Effector memory CD4-positive, alpha-beta T cell (primary cell): ENCODE measurements at regions not wholly inside any gene's neighbourhood (a gene's known extent, or its start where the extent isn't known, plus 50 kb on each side); places are given as distances from the start of the nearest gene placed in this dataset.
"Not testable (repeated sequence)": the region's sequence is repeated elsewhere in the genome, so short reads cannot be mapped to it uniquely, and the experiment has no call there.

Experiments used
- DNase-seq, 3 donors: peaks; one replicate each; pipeline ENCODE4 v3.0.0-alpha.2; 2020
- H3K27ac ChIP-seq: 2 replicates; pipeline ENCODE4 v1.7.0; 2013; ENCODE audit warnings: mild to moderate bottlenecking, low read length, moderate library complexity; ENCODE audit not compliant: insufficient read depth, poor library complexity, severe bottlenecking
- H3K27me3 ChIP-seq: replicated peaks from 2 replicates; pipeline ENCODE4 v1.7.0; 2013; ENCODE audit warnings: mild to moderate bottlenecking, low read length; ENCODE audit not compliant: insufficient read depth, control insufficient read depth, poor library complexity, severe bottlenecking
- H3K36me3 ChIP-seq: 2 replicates; pipeline ENCODE4 v1.7.0; 2013; ENCODE audit warnings: mild to moderate bottlenecking, low read length, moderate library complexity; ENCODE audit not compliant: control insufficient read depth, insufficient read depth
- H3K4me1 ChIP-seq: 2 replicates; pipeline ENCODE4 v1.7.0; 2013; ENCODE audit warnings: low read length, mild to moderate bottlenecking; ENCODE audit not compliant: control insufficient read depth, insufficient read depth, poor library complexity, severe bottlenecking
- H3K4me3 ChIP-seq: 2 replicates; pipeline ENCODE4 v1.7.0; 2013; ENCODE audit warnings: low read length, low read depth, mild to moderate bottlenecking; ENCODE audit not compliant: insufficient read depth, poor library complexity, severe bottlenecking
- H3K9me3 ChIP-seq: 2 replicates; pipeline ENCODE4 v1.7.0; 2013; ENCODE audit warnings: mild to moderate bottlenecking, low read length, moderate library complexity; ENCODE audit not compliant: control insufficient read depth

DNA sequence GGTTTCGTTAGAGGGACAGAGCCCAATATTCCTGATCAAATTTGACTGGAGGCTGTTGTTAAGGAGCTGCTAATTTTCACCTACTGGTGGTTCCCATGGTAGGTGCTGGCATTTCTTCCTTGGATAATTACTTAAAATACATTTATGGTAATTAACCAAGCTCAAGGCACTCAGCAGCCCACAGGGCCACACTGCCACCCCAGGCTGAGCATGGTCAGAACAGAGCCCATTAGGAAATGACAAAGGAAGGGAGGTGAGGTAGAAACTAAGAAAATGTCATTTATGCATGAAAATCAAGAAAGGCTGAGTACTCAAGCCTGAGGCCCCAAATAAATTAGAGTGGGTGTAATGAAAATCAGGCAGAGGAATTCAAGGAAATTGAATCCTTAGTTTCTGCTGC is 510.2 kb upstream of the GYPC start:
- Histone ChIP-seq H3K27me3 (no peaks in the 10 kb centered on the region), H3K9me3 (no peaks in the 10 kb centered on the region), H3K36me3 (no peaks in the 10 kb centered on the region), H3K27ac (no peak overlapping the region), H3K4me3 (no peak overlapping the region), H3K4me1 (no peaks in the 10 kb centered on the region)
- no peak for DNase-seq

DNA sequence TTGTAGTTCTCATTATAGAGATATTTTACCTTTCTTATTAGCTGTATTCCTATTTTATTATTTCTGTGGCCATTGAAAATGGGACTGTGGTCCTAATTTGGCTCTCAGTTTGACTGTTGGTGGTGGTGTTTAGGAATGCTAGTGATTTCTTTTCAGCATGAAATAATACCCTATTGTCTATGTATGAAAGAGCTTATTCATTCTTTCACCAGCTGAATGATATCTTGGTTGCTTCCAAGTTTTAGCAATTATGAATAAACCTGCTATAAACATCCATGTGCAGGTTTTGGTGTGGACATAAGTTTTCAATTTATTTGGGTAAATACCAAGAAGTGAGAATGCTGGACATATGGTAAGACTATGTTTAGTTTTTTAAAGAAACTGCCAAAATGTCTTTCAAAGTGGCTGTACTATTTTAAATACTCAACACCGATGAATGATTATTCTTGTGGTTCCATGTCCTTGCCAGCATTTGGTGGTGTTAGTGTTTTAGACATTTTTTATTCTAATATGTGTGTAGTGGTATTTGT is 501.6 kb upstream of the GYPC start:
- Histone ChIP-seq H3K36me3 (no peaks in the 10 kb centered on the region), H3K4me3 (no peak overlapping the region), H3K27ac (no peak overlapping the region), H3K9me3 (no peaks in the 10 kb centered on the region), H3K4me1 (no peaks in the 10 kb centered on the region), H3K27me3 (no peaks in the 10 kb centered on the region)
- DNase-seq: no peak

DNA sequence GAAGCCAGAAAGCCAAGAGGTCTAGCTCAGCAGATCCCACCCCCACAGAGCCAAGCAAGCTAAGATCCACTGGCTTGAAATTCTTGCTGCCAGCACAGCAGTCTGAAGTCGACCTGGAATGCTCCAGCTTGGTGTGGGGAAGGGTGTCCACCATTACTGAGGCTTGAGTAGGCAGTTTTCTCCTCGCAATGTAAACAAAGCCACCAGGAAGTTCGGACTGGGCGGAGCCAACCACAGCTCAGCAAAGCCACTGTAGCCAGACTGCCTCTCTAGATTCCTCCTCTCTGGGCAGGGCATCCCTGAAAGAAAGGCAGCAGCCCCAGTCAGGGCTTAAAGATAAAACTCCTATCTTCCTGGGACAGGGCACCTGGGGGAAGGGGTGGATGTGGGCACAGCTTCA is 495.0 kb upstream of the GYPC start:
- H3K27me3 ChIP-seq, H3K36me3 ChIP-seq, DNase-seq, H3K4me1 ChIP-seq, H3K27ac ChIP-seq, H3K4me3 ChIP-seq, H3K9me3 ChIP-seq: not testable (repeated sequence)

DNA sequence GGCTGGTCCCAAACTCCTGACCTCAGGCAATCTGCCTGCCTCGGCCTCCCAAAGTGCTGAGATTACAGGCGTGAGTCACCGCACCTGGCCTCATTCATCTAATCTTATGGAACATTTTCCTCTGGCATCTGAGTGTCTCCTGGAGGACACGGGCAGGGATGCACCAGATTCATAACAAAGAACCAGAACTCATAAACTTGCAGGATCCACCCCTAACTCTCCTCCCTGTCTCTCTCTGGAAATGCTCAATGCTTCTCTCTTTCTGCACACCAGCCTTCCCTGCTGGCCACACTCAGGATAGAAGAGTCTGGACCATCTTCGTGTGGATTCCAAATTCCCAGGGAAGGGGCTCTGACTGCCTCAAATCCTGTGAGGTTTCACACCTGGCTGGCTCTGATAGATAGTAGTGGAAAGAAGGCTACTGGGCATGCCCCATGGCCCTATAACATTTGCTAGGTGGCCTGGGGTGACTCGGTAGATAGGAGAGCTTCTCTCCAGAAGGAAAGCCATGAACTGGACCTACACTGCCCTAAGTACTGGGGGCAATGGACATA is 483.2 kb upstream of the GYPC start:
- no peaks in the 10 kb centered on the region for H3K4me1 ChIP-seq
- no peaks in the 10 kb centered on the region for H3K36me3 ChIP-seq
- H3K27me3 ChIP-seq: no peaks in the 10 kb centered on the region
- H3K27ac ChIP-seq: no peak overlapping the region
- H3K4me3 ChIP-seq: no peak overlapping the region
- no peaks in the 10 kb centered on the region for H3K9me3 ChIP-seq
- no peak for DNase-seq

DNA sequence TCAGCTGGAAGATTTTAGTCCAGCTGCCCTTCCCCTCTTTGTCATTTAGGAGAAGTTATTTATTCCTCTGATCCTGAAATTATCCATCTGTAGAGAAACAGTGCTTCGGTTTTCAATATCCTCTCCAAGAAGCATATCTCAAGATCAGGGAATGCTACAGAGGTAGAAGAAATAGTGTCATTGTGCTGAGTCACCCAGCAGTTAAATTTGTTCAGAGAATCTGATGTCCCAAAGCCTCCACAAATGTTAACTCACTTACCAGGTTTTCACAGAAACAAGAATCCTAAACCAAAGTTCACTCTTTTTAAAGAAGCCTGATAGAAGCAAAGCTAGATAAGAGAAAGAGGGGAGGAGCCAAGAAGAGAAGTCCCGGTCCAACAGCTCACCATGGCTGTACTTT is 480.7 kb upstream of the GYPC start:
- DNase-seq: no peak
- no peak overlapping the region for H3K4me3 ChIP-seq
- no peaks in the 10 kb centered on the region for H3K9me3 ChIP-seq
- H3K4me1 ChIP-seq: no peaks in the 10 kb centered on the region
- H3K27me3 ChIP-seq: no peaks in the 10 kb centered on the region
- H3K36me3 ChIP-seq: no peaks in the 10 kb centered on the region
- no peak overlapping the region for H3K27ac ChIP-seq

DNA sequence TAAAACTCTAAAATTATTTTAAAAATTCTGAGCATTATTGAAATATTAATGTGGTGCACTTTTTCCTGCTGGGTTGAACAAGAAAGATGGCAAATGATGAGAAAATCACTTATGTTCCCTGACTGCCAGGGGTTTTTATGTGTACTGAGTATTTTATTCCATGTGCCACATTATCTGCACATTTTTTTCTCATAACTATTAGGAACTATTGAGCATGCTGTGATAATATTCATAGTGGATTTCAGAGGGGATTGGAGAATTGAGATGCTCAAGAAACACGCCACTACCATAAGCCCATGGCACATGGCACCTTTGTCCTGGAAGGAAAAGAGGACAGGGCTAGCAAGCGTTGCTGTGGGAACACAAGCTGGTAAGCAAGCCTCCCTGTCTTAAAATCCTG is 478.5 kb upstream of the GYPC start:
- no peak for DNase-seq
- no peak overlapping the region for H3K4me3 ChIP-seq
- no peaks in the 10 kb centered on the region for H3K36me3 ChIP-seq
- no peaks in the 10 kb centered on the region for H3K4me1 ChIP-seq
- no peaks in the 10 kb centered on the region for H3K27me3 ChIP-seq
- H3K27ac ChIP-seq: no peak overlapping the region
- H3K9me3 ChIP-seq: no peaks in the 10 kb centered on the region

DNA sequence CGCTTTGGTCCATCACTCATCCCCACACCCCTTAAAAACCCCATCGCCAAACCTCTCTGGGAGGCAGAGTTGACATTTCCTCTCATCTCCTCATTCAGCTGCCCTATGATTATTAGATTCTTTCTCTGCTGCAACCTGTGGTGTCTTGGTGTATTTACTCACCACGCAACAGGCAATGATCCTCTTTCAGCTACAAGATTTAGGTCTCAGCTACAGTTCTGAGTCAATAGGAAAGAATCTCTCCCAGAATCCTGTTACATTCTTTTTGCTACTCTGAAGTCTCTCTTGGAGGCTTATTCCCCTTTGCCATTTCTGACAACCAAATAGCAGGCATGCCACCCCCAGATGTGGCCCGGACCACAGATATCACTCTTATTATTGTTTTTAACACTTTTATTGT is 468.3 kb upstream of the GYPC start:
- DNase-seq: no peak
- Histone ChIP-seq H3K4me1 (no peaks in the 10 kb centered on the region), H3K4me3 (no peak overlapping the region), H3K27ac (no peak overlapping the region), H3K27me3 (no peaks in the 10 kb centered on the region), H3K9me3 (no peaks in the 10 kb centered on the region), H3K36me3 (no peaks in the 10 kb centered on the region)

DNA sequence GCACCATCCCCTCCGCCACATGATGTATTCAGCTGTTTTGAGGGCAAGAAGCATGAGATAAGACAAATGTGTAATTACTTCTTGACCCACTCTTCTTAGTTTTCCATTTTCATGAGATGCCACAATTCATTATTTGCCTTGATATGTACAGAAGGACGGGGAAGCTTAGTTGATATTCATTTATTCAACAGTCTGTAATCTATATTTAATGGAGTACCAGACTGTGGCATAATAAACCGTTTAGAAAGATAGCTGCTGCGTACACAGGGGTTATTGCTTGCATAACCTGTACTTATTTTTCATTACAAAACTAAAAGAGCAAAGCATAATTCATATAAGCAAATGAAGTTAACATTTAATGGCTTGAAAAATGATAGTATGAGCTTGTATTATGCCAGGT is 466.4 kb upstream of the GYPC start:
- H3K27me3 ChIP-seq: no peaks in the 10 kb centered on the region
- H3K36me3 ChIP-seq: no peaks in the 10 kb centered on the region
- no peak overlapping the region for H3K4me3 ChIP-seq
- DNase-seq: no peak
- H3K4me1 ChIP-seq: no peaks in the 10 kb centered on the region
- no peaks in the 10 kb centered on the region for H3K9me3 ChIP-seq
- no peak overlapping the region for H3K27ac ChIP-seq

DNA sequence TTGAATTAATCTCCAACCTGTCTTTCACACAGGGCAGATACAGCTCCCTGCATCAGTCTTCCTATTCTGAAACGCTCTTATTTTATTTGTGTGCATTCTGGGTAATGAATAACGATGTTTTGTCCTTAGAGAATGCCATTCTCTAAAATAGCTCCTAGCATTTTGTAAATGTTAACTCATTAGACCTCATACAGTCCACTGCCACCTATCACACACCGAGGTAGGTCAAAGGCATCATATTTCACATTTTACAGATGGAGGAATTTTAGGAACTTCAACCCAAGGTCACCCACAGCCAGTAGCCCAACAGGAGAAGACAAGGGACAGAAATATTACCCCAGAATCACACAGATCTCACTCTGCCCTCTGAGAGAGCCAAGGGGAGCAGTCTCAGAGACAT is 455.4 kb upstream of the GYPC start:
- Histone ChIP-seq H3K4me1 (no peaks in the 10 kb centered on the region), H3K27ac (no peak overlapping the region), H3K4me3 (no peak overlapping the region), H3K36me3 (no peaks in the 10 kb centered on the region), H3K9me3 (no peaks in the 10 kb centered on the region), H3K27me3 (no peaks in the 10 kb centered on the region)
- no peak for DNase-seq

DNA sequence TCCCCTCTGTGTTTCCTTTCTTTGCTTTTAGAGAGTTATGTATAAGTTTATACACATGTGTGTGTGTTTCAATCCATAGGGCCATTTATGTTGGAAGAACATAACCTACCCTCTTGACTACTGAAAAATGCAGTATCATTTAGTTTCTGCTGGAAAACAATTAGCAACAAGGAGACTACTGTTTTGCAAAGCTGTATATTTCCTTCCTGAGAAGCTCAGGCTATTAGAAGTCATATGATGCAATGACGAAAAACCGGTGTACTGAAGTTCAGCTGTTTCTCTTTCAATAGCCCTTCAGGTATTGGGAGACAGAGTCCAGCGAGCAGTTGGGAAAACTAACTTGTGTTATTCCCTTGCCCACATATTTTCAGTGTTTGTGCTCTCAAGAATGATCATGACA is 447.7 kb upstream of the GYPC start:
- DNase-seq: no peak
- Histone ChIP-seq H3K4me1 (no peaks in the 10 kb centered on the region), H3K4me3 (no peak overlapping the region), H3K36me3 (no peaks in the 10 kb centered on the region), H3K27me3 (no peaks in the 10 kb centered on the region), H3K9me3 (no peaks in the 10 kb centered on the region), H3K27ac (no peak overlapping the region)
